ENCODE measurements at regions not wholly inside any gene's neighbourhood (a gene's known extent, or its start where the extent isn't known, plus 50 kb on each side); places are given as distances from the start of the nearest gene placed in this dataset.

DNA sequence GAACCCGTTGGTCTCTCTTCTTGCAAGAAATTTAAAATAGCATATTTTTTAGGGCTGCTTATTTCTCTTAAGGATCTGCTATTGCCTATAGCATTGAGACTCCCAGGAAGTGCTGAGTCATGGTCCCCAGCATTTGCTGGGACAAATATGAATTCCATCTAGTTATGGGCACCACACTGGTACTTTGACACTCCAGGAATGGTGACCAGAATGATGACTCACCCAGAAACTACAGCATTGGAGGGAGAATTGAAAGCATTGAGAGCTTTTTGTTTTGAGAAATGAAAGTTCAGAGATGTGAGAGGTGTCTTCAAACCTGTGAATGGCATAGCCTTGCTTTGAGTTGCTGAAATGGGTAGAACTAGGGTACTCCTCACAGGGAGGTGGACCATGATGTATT, 699.7 kb downstream of the DHX35 start:
- H3K4me1 ChIP-seq: no peaks in the 10 kb centered on the region
- no peaks in the 10 kb centered on the region for H3K9me3 ChIP-seq
- intact Hi-C loops (cut with DNase I): no loop called here
- TF ChIP-seq EP300 (IDR thresholded peaks at IDR 0.05) (no peak), POLR2A (IDR thresholded peaks at IDR 0.05) (no peak), POLR2AphosphoS5 (IDR thresholded peaks at IDR 0.05) (no peak)
- TF ChIP-seq, protein P1, sequence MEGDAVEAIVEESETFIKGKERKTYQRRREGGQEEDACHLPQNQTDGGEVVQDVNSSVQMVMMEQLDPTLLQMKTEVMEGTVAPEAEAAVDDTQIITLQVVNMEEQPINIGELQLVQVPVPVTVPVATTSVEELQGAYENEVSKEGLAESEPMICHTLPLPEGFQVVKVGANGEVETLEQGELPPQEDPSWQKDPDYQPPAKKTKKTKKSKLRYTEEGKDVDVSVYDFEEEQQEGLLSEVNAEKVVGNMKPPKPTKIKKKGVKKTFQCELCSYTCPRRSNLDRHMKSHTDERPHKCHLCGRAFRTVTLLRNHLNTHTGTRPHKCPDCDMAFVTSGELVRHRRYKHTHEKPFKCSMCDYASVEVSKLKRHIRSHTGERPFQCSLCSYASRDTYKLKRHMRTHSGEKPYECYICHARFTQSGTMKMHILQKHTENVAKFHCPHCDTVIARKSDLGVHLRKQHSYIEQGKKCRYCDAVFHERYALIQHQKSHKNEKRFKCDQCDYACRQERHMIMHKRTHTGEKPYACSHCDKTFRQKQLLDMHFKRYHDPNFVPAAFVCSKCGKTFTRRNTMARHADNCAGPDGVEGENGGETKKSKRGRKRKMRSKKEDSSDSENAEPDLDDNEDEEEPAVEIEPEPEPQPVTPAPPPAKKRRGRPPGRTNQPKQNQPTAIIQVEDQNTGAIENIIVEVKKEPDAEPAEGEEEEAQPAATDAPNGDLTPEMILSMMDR (IDR thresholded peaks at IDR 0.05): no peak
- H3K27me3 ChIP-seq: no peaks in the 10 kb centered on the region
- no peak overlapping the region for H3K4me3 ChIP-seq
- 0 to 2% methylated on average over 1 of the region's 1 CpG for WGBS, 2 donors
- no peaks in the 10 kb centered on the region for H3K36me3 ChIP-seq
- no peak overlapping the region for H3K27ac ChIP-seq
- DNase-seq: no peak

DNA sequence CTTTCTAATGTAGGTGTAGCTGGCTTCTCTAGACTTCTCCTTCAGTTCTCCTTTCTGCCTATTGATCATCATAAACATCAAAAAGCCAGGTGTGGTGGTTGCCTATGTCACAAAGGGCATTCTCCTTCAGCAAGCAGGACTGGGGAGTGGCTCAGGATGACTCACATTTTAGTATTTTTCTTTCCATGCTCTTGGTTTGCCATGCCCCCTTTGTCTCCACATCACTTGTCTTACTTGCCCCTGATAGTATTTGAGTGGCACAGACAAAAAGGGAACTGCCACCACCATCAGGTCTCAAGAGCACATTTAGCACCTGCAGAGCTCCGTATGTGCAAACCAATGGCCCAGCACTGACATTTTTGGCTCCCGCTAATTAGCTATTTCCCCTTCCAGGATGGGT, 698.8 kb downstream of the DHX35 start:
- Histone ChIP-seq H3K36me3 (no peaks in the 10 kb centered on the region), H3K4me1 (no peaks in the 10 kb centered on the region), H3K27ac (no peak overlapping the region), H3K27me3 (no peaks in the 10 kb centered on the region), H3K9me3 (no peaks in the 10 kb centered on the region), H3K4me3 (no peak overlapping the region)
- DNase-seq: no peak
- intact Hi-C loops (cut with DNase I): no loop called here
- TF ChIP-seq, protein P1 (IDR thresholded peaks at IDR 0.05): no peak
- no peak for TF ChIP-seq POLR2AphosphoS5 (IDR thresholded peaks at IDR 0.05)
- no peak for TF ChIP-seq EP300 (IDR thresholded peaks at IDR 0.05)
- TF ChIP-seq POLR2A (IDR thresholded peaks at IDR 0.05): no peak
- 91 to 94% methylated on average over 2 of the region's 2 CpGs for WGBS, 2 donors

DNA sequence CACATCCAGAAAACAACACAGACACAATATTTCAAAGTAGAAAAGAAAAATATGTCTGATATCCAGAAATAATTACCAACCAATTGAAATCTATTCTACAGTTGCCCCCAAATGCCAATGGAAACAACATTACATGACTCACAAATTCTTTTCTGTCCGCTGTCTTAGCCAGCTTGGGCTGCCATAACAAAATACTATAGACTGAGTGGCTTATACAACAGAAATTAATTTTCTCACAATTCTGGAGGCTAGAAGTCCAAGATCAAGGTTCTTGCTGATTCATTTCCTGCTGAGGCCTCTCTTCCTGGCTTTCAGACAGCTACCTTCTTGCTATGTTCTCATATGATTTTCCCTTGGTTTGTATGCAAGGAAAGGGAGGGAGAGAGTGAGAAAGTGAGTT, 698.1 kb downstream of the DHX35 start:
- intact Hi-C loops (cut with DNase I): no loop called here
- no peak for DNase-seq
- no peak overlapping the region for H3K4me3 ChIP-seq
- H3K9me3 ChIP-seq: no peaks in the 10 kb centered on the region
- TF ChIP-seq POLR2AphosphoS5 (IDR thresholded peaks at IDR 0.05): no peak
- TF ChIP-seq, protein P1 (IDR thresholded peaks at IDR 0.05): no peak
- no peak for TF ChIP-seq EP300 (IDR thresholded peaks at IDR 0.05)
- no peak for TF ChIP-seq POLR2A (IDR thresholded peaks at IDR 0.05)
- H3K27me3 ChIP-seq: no peaks in the 10 kb centered on the region
- H3K4me1 ChIP-seq: no peaks in the 10 kb centered on the region
- H3K36me3 ChIP-seq: no peaks in the 10 kb centered on the region
- WGBS, 2 donors: 89 to 93% methylated on average over 1 of the region's 1 CpG
- H3K27ac ChIP-seq: no peak overlapping the region

DNA sequence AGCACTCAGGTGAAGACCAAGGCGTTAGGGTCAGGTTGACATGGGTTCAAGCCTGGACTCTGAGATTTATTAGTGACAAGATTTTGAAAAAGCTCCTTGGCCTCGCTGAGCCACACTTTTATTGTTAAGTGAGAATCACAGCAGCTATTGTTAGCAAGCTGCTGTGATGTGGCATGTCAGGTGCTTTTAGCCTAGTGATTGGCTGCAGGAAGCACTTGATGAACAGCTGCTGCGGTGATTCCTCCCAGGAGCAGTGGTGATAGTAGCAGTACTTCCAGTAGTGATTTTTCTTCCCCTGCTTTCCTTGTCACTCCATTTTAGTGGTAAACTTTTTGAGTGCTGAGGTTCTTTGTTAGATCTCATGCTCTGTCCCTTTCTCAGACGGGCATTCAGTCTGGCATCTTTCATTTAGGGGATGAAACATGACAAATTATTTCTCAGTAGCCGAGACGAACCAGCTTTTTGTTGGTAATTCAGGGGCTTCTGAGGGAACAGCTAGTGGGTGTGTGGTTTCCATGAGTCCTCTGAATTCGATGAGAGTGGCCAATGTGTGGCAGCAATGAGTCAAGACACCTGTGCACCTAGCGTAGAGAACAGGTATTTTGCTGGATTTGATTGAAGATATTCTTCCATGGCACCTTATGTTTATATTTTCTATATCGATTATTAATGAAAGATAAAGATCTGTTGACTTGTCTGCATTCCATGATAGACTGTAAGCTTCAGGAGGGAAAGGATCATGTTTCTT, 696.7 kb downstream of the DHX35 start:
- Histone ChIP-seq H3K27me3 (no peaks in the 10 kb centered on the region), H3K9me3 (no peaks in the 10 kb centered on the region), H3K27ac (no peak overlapping the region), H3K36me3 (no peaks in the 10 kb centered on the region), H3K4me1 (peaks cover 0 to 8% (median 0%) of the 10 kb centered on the region in 4 donors), H3K4me3 (no peak overlapping the region)
- DNase-seq: no peak
- TF ChIP-seq EP300 (IDR thresholded peaks at IDR 0.05) (no peak), POLR2AphosphoS5 (IDR thresholded peaks at IDR 0.05) (no peak), POLR2A (IDR thresholded peaks at IDR 0.05) (no peak)
- TF ChIP-seq, protein P1 (IDR thresholded peaks at IDR 0.05): no peak
- 82% methylated on average over 9 of the region's 9 CpGs for WGBS, 2 donors
- intact Hi-C loops (cut with DNase I): no loop called here

DNA sequence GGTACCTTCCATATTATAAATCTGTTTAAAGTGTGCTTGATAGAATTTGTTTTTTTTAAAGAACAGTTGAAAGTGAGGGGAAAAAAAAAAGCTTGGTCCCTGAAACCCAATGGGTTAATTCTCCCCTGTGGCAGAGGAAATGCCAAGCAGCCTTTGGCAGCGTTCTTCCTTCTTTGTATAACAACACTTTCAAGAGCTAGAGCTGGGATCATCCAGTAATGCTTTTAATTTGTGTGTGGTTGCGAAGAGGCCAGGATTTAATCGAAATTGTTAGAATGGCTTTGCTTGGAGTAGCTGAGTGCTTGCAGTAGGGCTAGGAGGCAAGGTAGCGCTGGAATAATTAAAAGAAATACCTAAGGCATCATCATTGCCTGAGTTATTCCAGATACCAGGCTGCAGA, 692.0 kb downstream of the DHX35 start:
- intact Hi-C loops (cut with DNase I): no loop called here
- H3K9me3 ChIP-seq: no peaks in the 10 kb centered on the region
- no peak overlapping the region for H3K4me3 ChIP-seq
- H3K36me3 ChIP-seq: no peaks in the 10 kb centered on the region
- H3K27ac ChIP-seq: no peak overlapping the region
- H3K27me3 ChIP-seq: no peaks in the 10 kb centered on the region
- 68 to 76% methylated on average over 4 of the region's 4 CpGs for WGBS, 2 donors
- no peak for DNase-seq
- TF ChIP-seq POLR2AphosphoS5 (IDR thresholded peaks at IDR 0.05) (no peak), POLR2A (IDR thresholded peaks at IDR 0.05) (no peak), EP300 (IDR thresholded peaks at IDR 0.05) (no peak)
- TF ChIP-seq, protein P1 (IDR thresholded peaks at IDR 0.05): no peak
- peaks cover 0 to 8% (median 0%) of the 10 kb centered on the region in 4 donors for H3K4me1 ChIP-seq

Data from sigmoid colon (tissue), 6 donors.